GM13977 (cell line): ENCODE measurements at regions not wholly inside any gene's neighbourhood (a gene's known extent, or its start where the extent isn't known, plus 50 kb on each side); places are given as distances from the start of the nearest gene placed in this dataset.

ENCODE experiments used
- DNase-seq: peaks from one replicate; pipeline ENCODE4 v3.0.0; 2012; ENCODE audit warnings: low spot score
- in situ Hi-C: fragments of 300-500 bp; cut with MboI; formaldehyde crosslinking; loops from one replicate; pipeline ENCODE4 v1.12.0; 2022; ENCODE audit warnings: low sequenced_read_pairs, low pct_unique_long_range_greater_than_20kb, mixed read lengths, inconsistent platforms; ENCODE audit not compliant: unreplicated experiment
- TF ChIP-seq, protein P1 (sequence below): IDR thresholded peaks from 2 replicates; pipeline ENCODE4 v1.5.1; 2012; ENCODE audit warnings: mild to moderate bottlenecking, control low read depth; ENCODE audit not compliant: insufficient read depth; ENCODE audit errors: extremely low read depth, missing control alignments

GRCh38 chr4:160009656-160010493, 907.0 kb downstream of the RAPGEF2 start:
- TF ChIP-seq, protein P1, sequence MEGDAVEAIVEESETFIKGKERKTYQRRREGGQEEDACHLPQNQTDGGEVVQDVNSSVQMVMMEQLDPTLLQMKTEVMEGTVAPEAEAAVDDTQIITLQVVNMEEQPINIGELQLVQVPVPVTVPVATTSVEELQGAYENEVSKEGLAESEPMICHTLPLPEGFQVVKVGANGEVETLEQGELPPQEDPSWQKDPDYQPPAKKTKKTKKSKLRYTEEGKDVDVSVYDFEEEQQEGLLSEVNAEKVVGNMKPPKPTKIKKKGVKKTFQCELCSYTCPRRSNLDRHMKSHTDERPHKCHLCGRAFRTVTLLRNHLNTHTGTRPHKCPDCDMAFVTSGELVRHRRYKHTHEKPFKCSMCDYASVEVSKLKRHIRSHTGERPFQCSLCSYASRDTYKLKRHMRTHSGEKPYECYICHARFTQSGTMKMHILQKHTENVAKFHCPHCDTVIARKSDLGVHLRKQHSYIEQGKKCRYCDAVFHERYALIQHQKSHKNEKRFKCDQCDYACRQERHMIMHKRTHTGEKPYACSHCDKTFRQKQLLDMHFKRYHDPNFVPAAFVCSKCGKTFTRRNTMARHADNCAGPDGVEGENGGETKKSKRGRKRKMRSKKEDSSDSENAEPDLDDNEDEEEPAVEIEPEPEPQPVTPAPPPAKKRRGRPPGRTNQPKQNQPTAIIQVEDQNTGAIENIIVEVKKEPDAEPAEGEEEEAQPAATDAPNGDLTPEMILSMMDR: no peak
- DNase-seq: no peak
- in situ Hi-C loops: no loop called here

DNA sequence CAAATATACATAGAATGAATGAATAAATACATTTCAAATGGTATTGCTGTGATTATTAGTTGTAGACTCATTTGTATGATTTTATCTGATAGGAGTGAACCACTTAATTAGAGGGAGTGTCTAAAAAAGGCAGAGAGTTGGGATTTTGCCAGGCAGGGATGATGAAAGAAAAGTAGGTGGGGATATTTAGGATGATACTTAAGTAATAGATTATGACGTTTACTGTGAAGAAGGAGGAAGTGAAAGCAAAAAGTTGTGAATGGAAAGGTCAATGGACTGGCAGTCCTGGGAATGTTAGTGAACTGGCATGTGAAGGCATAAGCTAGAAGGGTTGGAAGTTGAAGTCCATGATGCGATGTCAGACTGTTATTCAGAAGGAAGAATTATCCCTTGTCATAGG, 917.1 kb downstream of the RAPGEF2 start:
- in situ Hi-C loops: no loop called here
- no peak for DNase-seq
- TF ChIP-seq, protein P1: no peak

GRCh38 chr4:160020804-160021203, 917.9 kb downstream of the RAPGEF2 start:
- no peak for DNase-seq
- in situ Hi-C loops: no loop called here
- TF ChIP-seq, protein P1: no peak

- in situ Hi-C loops: no loop called here
- no peak for DNase-seq
- TF ChIP-seq, protein P1: no peak
These were observed 919.0 kb downstream of the RAPGEF2 start for GRCh38 chr4:160021870-160022269.

DNA sequence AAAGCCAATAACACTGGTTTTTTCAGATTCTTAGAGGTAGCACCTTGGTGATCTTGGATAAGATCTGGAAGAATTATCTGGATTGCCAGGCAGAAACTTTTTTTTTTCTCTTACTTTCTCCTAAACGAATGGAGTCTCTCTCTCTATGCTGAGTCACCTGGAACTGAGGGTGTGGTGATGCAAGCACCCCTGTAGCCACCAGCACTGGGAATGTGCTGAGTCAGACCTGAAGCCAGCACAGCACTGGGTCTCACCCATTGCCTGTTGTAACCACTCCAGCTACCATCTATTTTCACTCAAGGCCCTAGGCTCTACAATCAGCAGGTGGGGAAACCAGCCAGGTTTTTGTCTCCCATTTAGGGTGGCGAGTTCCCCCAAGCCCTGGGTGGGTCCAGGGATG, 923.8 kb downstream of the RAPGEF2 start:
- TF ChIP-seq, protein P1: no peak
- no peak for DNase-seq

GRCh38 chr4:160034501-160034900, 931.6 kb downstream of the RAPGEF2 start:
- in situ Hi-C loops: no loop called here
- no peak for DNase-seq
- TF ChIP-seq, protein P1: no peak

More for the DNA sequence above, 923.8 kb downstream of the RAPGEF2 start:
- in situ Hi-C loops: no loop called here
